B cell (primary cell): ENCODE measurements at regions not wholly inside any gene's neighbourhood (a gene's known extent, or its start where the extent isn't known, plus 50 kb on each side); places are given as distances from the start of the nearest gene placed in this dataset.

Experiments
- ATAC-seq: fragments of 200-7000 bp; cut with Tn5 transposase; one replicate; pipeline ENCODE4 v1.10.0; 2021; ENCODE audit warnings: low read depth, mild to moderate bottlenecking, moderate number of reproducible peaks, moderate library complexity
- CTCF ChIA-PET: fragments of 350-600 bp; sonication (Branson Sonifier 250); formaldehyde crosslinking; loops from one replicate; lab custom pipeline; 2021; ENCODE audit warnings: antibody characterized with exemption, inconsistent platforms; lab: Charles Lee
- POLR2A ChIA-PET: fragments of 350-600 bp; sonication (Branson Sonifier 250); formaldehyde crosslinking; loops from one replicate; lab custom pipeline; 2021; ENCODE audit warnings: antibody characterized with exemption; lab: Charles Lee
- DNase-seq: peaks from one replicate; pipeline ENCODE4 v3.0.0; 2013
- H2AFZ ChIP-seq: 2 replicates; pipeline ENCODE4 v1.6.1; 2012; ENCODE audit warnings: mild to moderate bottlenecking, low read depth, low read length; ENCODE audit not compliant: insufficient read depth, poor library complexity, severe bottlenecking
- H3K27ac ChIP-seq, 2 donors: 1 replicate in 1 of 2; 2 replicates in 1 of 2; pipeline ENCODE4 v1.5.1; 2012 to 2013; ENCODE audit warnings: low read length in 2 of 2, mild to moderate bottlenecking in 2 of 2, moderate library complexity in 1 of 2
- H3K27me3 ChIP-seq, 4 experiments: fragments of 200-600 bp in 1 of 4; sonication (generic) in 1 of 4; replicated peaks in 1 of 4; 1 replicate in 2 of 4; 2 replicates in 2 of 4; pipeline versions ENCODE4 v1.6.1 to v1.7.0; 2013 to 2016; ENCODE audit warnings: low read length in 3 of 4, mild to moderate bottlenecking in 2 of 4, mixed read lengths in 1 of 4, moderate library complexity in 1 of 4; ENCODE audit not compliant: insufficient read depth in 4 of 4, control insufficient read depth in 3 of 4; ENCODE audit errors: control extremely low read depth in 1 of 4
- H3K36me3 ChIP-seq, 2 experiments: replicated peaks in 1 of 2; 1 replicate in 1 of 2; 2 replicates in 1 of 2; pipeline versions ENCODE4 v1.6.1 to v1.7.1; 2013; ENCODE audit warnings: low read length in 1 of 2; ENCODE audit not compliant: insufficient read depth in 2 of 2, control insufficient read depth in 1 of 2; ENCODE audit errors: control extremely low read depth in 1 of 2, extremely low read depth in 1 of 2
- H3K4me1 ChIP-seq, 2 donors: fragments of 200-600 bp in 1 of 2; sonication (generic) in 1 of 2; 1 replicate in 1 of 2; 2 replicates in 1 of 2; pipeline versions ENCODE4 v1.5.1 to v1.6.1; 2013 to 2017; ENCODE audit warnings: low read length in 2 of 2; ENCODE audit not compliant: control insufficient read depth in 2 of 2, insufficient read depth in 2 of 2
- H3K4me2 ChIP-seq: replicated peaks from 2 replicates; pipeline ENCODE3; 2012; ENCODE audit warnings: mild to moderate bottlenecking, low read depth, low read length; ENCODE audit not compliant: poor library complexity, severe bottlenecking
- H3K4me3 ChIP-seq, 5 experiments: fragments of 200-600 bp in 1 of 5; sonication (generic) in 1 of 5; 1 replicate in 3 of 5; 2 replicates in 2 of 5; pipeline versions ENCODE4 v1.5.1 to v1.7.0; 2011 to 2016; ENCODE audit warnings: low read length in 4 of 5, mild to moderate bottlenecking in 4 of 5, low read depth in 2 of 5, control low read depth in 1 of 5, moderate library complexity in 1 of 5; ENCODE audit not compliant: insufficient read depth in 1 of 5; ENCODE audit errors: control extremely low read depth in 1 of 5, extremely low read depth in 1 of 5
- H3K79me2 ChIP-seq: fragments of 200-600 bp; sonication (generic); one replicate; pipeline ENCODE4 v1.6.0; 2016; ENCODE audit warnings: low read length; ENCODE audit not compliant: control insufficient read depth, insufficient read depth
- H3K9ac ChIP-seq: fragments of 200-600 bp; sonication (generic); 2 replicates; pipeline ENCODE4 v1.6.1; 2017; ENCODE audit warnings: mild to moderate bottlenecking, low read length, moderate library complexity
- H3K9me3 ChIP-seq, 3 donors: one replicate each; pipeline versions ENCODE4 v1.6.1 to v1.7.1; 2013; ENCODE audit warnings: low read length in 2 of 3; ENCODE audit not compliant: control insufficient read depth in 2 of 3, insufficient read depth in 1 of 3; ENCODE audit errors: control extremely low read depth in 1 of 3
- H4K20me1 ChIP-seq: 2 replicates; pipeline ENCODE4 v1.6.0; 2012; ENCODE audit warnings: mild to moderate bottlenecking, low read length; ENCODE audit not compliant: insufficient read depth, control insufficient read depth, poor library complexity, severe bottlenecking
- H3K27ac Mint-ChIP-seq: one replicate; pipeline ENCODE4 v1.8.0; 2021; ENCODE audit warnings: mixed read lengths
- H3K27me3 Mint-ChIP-seq: one replicate; pipeline ENCODE4 v1.8.0; 2021; ENCODE audit warnings: mixed read lengths
- H3K4me1 Mint-ChIP-seq: one replicate; pipeline ENCODE4 v1.8.0; 2021; ENCODE audit warnings: mixed read lengths
- H3K4me3 Mint-ChIP-seq: one replicate; pipeline ENCODE4 v1.8.0; 2021; ENCODE audit warnings: mixed read lengths
- H3K9me3 Mint-ChIP-seq: one replicate; pipeline ENCODE4 v1.8.0; 2022; ENCODE audit warnings: mixed read lengths; ENCODE audit not compliant: insufficient read depth
- EZH2 ChIP-seq: IDR thresholded peaks from 2 replicates; pipeline ENCODE4 v1.6.1; 2012; ENCODE audit warnings: borderline replicate concordance, low read depth, mild to moderate bottlenecking, moderate library complexity, low read length; ENCODE audit not compliant: insufficient read depth, poor library complexity, severe bottlenecking
- WGBS: methylation state at CpG from one replicate; pipeline ENCODE4 v1.1.5; 2013; ENCODE audit warnings: missing lambda C conversion rate; ENCODE audit not compliant: insufficient coverage; 5-methylcytosine and 5-hydroxymethylcytosine counted together
- intact Hi-C: fragments of 100-400 bp; cut with micrococcal nuclease; formaldehyde crosslinking; loops from one replicate; pipeline ENCODE4 v1.10.0; 2022
- TF ChIP-seq, protein P1 (sequence below): fragments of 200-600 bp; IDR thresholded peaks from one replicate; pipeline ENCODE4 v1.8.0; 2022; ENCODE audit warnings: antibody characterized with exemption, mild to moderate bottlenecking

DNA sequence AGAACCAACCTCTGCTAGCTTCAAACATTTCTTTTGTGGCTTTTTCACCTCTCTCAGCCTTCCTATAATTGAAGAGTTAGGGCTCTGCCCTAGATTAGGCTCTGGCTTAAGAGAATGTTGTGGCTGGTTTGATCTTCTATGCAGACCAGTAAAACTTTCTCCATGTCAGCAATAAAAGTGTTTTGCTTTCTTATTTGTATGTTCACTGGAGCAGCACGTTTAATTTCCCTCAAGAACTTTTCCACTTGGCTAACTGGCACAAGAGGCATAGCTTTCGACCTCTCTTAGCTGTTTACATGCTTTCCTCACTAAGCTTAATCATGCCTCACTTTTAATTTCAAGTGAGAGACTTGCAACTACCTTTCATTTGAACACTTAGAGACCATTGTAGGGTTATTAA lies 964.7 kb downstream of the ROBO2 start:
- TF ChIP-seq EZH2, result no peak
- TF ChIP-seq, protein P1, sequence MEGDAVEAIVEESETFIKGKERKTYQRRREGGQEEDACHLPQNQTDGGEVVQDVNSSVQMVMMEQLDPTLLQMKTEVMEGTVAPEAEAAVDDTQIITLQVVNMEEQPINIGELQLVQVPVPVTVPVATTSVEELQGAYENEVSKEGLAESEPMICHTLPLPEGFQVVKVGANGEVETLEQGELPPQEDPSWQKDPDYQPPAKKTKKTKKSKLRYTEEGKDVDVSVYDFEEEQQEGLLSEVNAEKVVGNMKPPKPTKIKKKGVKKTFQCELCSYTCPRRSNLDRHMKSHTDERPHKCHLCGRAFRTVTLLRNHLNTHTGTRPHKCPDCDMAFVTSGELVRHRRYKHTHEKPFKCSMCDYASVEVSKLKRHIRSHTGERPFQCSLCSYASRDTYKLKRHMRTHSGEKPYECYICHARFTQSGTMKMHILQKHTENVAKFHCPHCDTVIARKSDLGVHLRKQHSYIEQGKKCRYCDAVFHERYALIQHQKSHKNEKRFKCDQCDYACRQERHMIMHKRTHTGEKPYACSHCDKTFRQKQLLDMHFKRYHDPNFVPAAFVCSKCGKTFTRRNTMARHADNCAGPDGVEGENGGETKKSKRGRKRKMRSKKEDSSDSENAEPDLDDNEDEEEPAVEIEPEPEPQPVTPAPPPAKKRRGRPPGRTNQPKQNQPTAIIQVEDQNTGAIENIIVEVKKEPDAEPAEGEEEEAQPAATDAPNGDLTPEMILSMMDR, result no peak
- Histone ChIP-seq H3K4me2 (no peak overlapping the region), H4K20me1 (no peaks in the 10 kb centered on the region), H3K4me1 (no peaks in the 10 kb centered on the region), H3K4me3 (no peak overlapping the region), H3K36me3 (no peaks in the 10 kb centered on the region), H3K27me3 (no peaks in the 10 kb centered on the region), H3K27ac (no peak overlapping the region), H3K79me2 (no peaks in the 10 kb centered on the region), H3K9ac (no peak overlapping the region), H2AFZ (no peak overlapping the region), H3K9me3 (peaks cover 0 to 12% (median 0%) of the 10 kb centered on the region in 3 donors)
- intact Hi-C loops, result no loop called here
- Mint-ChIP-seq H3K9me3 (peaks cover 3% of the 10 kb centered on the region), H3K4me3 (no peak overlapping the region), H3K27me3 (no peaks in the 10 kb centered on the region), H3K27ac (no peak overlapping the region), H3K4me1 (no peaks in the 10 kb centered on the region)
- no CpG with 5 or more reads among the region's 2 CpGs for WGBS
- POLR2A ChIA-PET, result no interaction called here
- CTCF ChIA-PET, result no interaction called here
- DNase-seq (no peak), ATAC-seq (no peak)

- WGBS, result no CpG with 5 or more reads among the region's 1 CpG
- DNase-seq, result no peak
- no peaks in the 10 kb centered on the region for H4K20me1 ChIP-seq
- H3K9me3 ChIP-seq, result peaks cover 0 to 1% (median 0%) of the 10 kb centered on the region in 3 donors
- ATAC-seq, result no peak
- H3K36me3 ChIP-seq, result no peaks in the 10 kb centered on the region
- CTCF ChIA-PET, result no interaction called here
- H3K4me1 ChIP-seq, result no peaks in the 10 kb centered on the region
- Mint-ChIP-seq H3K27ac (no peak overlapping the region), H3K9me3 (peaks cover 3% of the 10 kb centered on the region), H3K4me3 (no peak overlapping the region), H3K4me1 (no peaks in the 10 kb centered on the region), H3K27me3 (no peaks in the 10 kb centered on the region)
- H3K9ac ChIP-seq, result no peak overlapping the region
- no peak overlapping the region for H3K4me2 ChIP-seq
- H3K79me2 ChIP-seq, result no peaks in the 10 kb centered on the region
- TF ChIP-seq, protein P1, result no peak
- TF ChIP-seq EZH2, result no peak
- no peak overlapping the region for H3K4me3 ChIP-seq
- H3K27me3 ChIP-seq, result no peaks in the 10 kb centered on the region
- POLR2A ChIA-PET, result no interaction called here
- no peak overlapping the region for H3K27ac ChIP-seq
- intact Hi-C loops, result no loop called here
- H2AFZ ChIP-seq, result no peak overlapping the region
Observed at GRCh38 chr3:78013653-78014052, 973.8 kb downstream of the ROBO2 start.
